LNCAP (cell line): ENCODE measurements at regions not wholly inside any gene's neighbourhood (a gene's known extent, or its start where the extent isn't known, plus 50 kb on each side); places are given as distances from the start of the nearest gene placed in this dataset.

Source experiments
- TF ChIP-seq, protein P1 (sequence below): fragments of 450-650 bp; IDR thresholded peaks from 2 replicates; pipeline ENCODE4 v1.5.1; 2017; ENCODE audit warnings: mild to moderate bottlenecking

DNA sequence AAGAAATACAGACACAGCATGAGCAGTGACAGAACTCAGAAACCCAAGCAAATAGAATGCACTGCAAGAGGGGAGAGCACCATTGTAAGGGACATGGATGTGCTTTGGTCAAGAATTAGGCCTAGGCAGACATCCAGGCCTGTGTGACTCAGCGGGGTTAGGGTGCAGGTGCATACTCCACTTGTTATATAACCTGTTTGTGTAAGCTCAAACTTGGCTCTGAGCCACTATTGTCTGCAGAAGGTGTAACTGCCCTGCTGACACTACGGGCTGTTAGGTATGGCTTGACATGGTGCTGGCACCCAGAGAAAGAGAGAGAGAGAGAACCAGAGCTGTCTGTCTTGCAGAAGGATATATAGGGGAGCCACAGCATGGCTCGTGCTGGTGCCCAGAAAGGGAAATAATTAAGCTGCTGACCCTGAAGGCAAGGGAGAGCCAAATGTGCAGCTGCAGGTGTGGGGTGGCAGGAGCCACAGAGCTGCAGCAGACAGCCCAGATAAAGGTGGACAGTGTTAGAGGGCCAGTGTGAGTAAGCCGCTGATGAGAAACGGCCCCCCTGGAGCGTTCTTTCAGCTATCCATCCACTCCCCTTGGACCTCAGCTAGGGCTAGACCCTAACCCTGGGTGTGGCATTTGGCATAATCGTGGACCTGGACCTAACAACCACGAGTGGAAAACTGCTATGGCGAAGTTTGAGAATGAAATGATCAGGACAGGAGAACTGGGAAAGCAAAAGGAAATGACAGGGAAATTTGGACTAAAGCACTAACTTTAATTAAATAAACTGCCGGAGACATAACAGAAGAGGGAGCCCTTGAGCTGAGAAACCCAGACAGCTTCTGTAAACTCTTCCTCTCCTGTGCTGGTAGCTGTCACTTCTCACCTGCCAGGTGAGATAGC, 253.0 kb upstream of the CCDC179 start:
- TF ChIP-seq, protein P1, sequence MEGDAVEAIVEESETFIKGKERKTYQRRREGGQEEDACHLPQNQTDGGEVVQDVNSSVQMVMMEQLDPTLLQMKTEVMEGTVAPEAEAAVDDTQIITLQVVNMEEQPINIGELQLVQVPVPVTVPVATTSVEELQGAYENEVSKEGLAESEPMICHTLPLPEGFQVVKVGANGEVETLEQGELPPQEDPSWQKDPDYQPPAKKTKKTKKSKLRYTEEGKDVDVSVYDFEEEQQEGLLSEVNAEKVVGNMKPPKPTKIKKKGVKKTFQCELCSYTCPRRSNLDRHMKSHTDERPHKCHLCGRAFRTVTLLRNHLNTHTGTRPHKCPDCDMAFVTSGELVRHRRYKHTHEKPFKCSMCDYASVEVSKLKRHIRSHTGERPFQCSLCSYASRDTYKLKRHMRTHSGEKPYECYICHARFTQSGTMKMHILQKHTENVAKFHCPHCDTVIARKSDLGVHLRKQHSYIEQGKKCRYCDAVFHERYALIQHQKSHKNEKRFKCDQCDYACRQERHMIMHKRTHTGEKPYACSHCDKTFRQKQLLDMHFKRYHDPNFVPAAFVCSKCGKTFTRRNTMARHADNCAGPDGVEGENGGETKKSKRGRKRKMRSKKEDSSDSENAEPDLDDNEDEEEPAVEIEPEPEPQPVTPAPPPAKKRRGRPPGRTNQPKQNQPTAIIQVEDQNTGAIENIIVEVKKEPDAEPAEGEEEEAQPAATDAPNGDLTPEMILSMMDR, result peak; percentile 65

DNA sequence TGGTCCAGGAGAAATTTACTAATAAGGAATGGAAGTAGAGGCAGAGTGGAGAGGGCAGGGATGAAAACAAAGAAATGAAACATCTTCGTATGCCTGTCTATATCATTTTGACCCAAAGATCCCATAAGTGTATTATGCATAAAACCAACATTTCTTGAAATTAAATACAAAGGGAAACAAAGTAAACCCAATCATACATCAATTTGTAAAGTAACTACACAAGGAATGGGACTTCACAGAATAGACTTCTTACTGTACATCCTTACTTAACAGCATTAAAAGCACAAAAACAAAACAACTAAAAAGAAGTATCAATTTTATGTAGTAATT, 253.6 kb upstream of the CCDC179 start:
- TF ChIP-seq, protein P1, result no peak

DNA sequence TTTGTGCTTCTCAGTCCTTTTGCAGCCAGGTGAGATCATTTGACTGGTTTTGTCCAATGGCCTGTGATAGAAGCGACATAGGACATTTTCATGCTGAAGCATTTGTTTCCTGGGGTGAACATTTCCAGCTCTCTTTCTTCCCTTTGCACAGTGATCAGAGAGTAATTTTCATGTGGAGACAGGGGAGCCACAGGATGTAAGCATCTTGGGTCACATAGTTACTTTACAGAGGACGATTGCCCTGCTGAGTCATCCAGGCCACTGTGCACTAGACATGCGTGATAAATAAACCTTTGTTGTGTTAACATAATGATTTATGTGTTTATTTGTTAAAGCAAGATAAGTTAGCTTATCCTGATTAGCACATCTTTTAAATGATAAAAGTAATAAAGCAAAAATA, 263.5 kb upstream of the CCDC179 start:
- TF ChIP-seq, protein P1, result no peak

DNA sequence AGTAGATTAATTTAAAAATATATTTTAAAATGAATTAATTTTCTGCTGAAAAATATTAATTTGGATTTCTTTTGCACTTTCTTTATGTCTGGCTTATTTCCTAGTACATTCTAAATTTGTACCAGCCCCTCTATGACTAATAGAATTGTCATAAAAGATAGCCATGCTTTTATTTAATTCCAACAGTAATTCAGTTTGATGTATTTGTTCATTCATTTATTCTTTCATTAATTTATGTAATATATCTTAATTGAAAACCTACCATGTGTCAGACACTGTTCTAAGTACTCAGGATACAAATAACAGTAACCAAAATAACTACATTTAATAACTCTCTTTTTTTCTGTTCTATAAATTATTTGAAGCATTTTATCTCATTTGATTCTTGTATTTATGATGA, 264.0 kb upstream of the CCDC179 start:
- TF ChIP-seq, protein P1, result no peak

DNA sequence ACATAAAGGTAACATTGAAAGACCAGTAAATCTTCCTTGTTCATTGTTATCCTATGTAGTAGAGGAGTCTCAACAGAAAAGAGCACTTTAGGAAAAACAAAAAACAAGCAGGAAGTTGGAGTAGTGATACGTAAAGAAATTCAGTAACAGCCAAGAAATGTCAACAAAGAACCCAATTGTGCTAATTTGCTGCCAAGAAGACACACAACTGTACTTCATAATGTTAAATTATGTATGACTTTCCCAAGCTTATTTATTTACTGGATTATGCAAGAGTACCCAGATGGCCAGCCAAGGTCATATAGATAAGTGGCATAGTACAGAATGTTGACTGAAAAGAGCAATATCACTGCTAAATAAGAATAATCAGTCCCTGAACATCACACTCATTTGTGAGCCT, 264.7 kb upstream of the CCDC179 start:
- TF ChIP-seq, protein P1, result no peak

DNA sequence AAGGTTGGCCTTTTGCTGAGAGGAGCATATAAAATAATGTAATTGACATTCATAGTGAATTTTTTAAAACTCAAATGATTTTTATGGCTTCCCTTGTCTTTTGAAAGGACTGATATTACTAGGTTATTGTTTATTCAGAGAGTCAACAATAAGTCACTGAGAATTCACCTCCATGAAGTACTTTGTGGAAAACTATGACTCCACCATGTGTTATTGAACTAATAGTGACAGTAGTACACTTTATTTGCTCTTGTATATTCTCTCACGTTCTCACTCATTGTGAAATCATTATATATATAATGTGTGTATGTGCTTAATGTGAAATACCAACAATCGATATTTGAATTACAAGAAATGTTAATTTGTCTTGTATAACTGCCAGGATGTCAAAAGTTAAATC, 267.4 kb upstream of the CCDC179 start:
- TF ChIP-seq, protein P1, result no peak

DNA sequence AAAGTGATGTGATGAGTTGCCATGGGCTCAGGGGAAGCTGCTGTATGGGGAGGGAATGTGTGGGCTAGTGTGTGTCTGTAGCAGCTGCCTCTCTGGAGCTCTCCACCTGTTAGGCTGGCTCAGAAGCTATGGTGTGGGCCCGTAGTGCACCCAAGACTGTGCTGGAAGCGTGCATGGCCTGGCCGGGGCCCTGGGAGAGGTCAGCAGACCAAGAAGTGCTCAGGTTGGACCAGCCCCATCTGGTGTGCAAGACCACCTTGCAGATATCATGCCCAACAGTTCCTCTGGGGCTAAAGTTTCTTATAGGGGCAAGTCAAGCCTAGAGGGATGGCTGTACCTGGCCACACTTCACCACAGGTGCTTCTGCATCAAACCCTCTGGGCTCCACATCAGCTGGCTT, 274.4 kb upstream of the CCDC179 start:
- TF ChIP-seq, protein P1, result no peak
